Gastroesophageal sphincter (tissue), 4 donors: ENCODE measurements at regions not wholly inside any gene's neighbourhood (a gene's known extent, or its start where the extent isn't known, plus 50 kb on each side); places are given as distances from the start of the nearest gene placed in this dataset.

Experiments used
- ATAC-seq: fragments of 150-250 bp; one replicate; pipeline ENCODE4 v1.9.1; 2016; ENCODE audit warnings: mild to moderate bottlenecking, moderate library complexity
- H3K27ac ChIP-seq, 4 donors: fragments of 200-600 bp; sonication (generic) in 3 of 4; 1 replicate in 3 of 4; 2 replicates in 1 of 4; pipeline ENCODE4 v1.5.1; 2016 to 2019
- H3K27me3 ChIP-seq: fragments of 200-600 bp; sonication (generic); one replicate; pipeline ENCODE4 v1.5.1; 2019
- H3K36me3 ChIP-seq, 2 donors: fragments of 200-600 bp; sonication (generic); one replicate each; pipeline ENCODE4 v1.5.1; 2019; ENCODE audit warnings: control low read depth in 1 of 2
- H3K4me1 ChIP-seq, 3 donors: fragments of 200-600 bp; sonication (generic); 1 replicate in 2 of 3; 2 replicates in 1 of 3; pipeline ENCODE4 v1.5.1; 2016 to 2019; ENCODE audit warnings: control low read depth in 2 of 3
- H3K4me3 ChIP-seq, 2 donors: fragments of 200-600 bp; sonication (generic); one replicate each; pipeline ENCODE4 v1.5.1; 2019; ENCODE audit warnings: mild to moderate bottlenecking in 1 of 2, moderate library complexity in 1 of 2
- H3K9me3 ChIP-seq, 3 donors: fragments of 200-600 bp; sonication (generic); one replicate each; pipeline ENCODE4 v1.5.1; 2017 to 2019; ENCODE audit warnings: control low read depth in 2 of 3
- EP300 ChIP-seq: sonication (generic); formaldehyde crosslinking; IDR thresholded peaks from one replicate; pipeline ENCODE4 v1.6.1; 2017; ENCODE audit warnings: antibody characterized with exemption, mild to moderate bottlenecking
- POLR2A ChIP-seq, 2 donors: fragments of 450-650 bp; IDR thresholded peaks; one replicate each; pipeline ENCODE4 v1.6.1; 2017; ENCODE audit warnings: antibody characterized with exemption in 2 of 2, mild to moderate bottlenecking in 2 of 2, moderate library complexity in 1 of 2
- POLR2AphosphoS5 ChIP-seq: sonication (generic); formaldehyde crosslinking; IDR thresholded peaks from one replicate; pipeline ENCODE4 v1.6.1; 2017; ENCODE audit warnings: antibody characterized with exemption
- WGBS, 2 donors: methylation state at CpG; one replicate each; pipeline ENCODE4 v1.1.5; 2018; ENCODE audit warnings: low coverage in 1 of 2; 5-methylcytosine and 5-hydroxymethylcytosine counted together
- TF ChIP-seq, protein P1 (sequence below), 4 experiments: fragments of 200-600 bp in 2 of 4; fragments of 450-650 bp in 2 of 4; sonication (generic) in 1 of 4; IDR thresholded peaks; one replicate each; pipeline ENCODE4 v1.5.1; 2017 to 2019; ENCODE audit warnings: antibody characterized with exemption in 4 of 4, mild to moderate bottlenecking in 2 of 4, moderate library complexity in 2 of 4

DNA sequence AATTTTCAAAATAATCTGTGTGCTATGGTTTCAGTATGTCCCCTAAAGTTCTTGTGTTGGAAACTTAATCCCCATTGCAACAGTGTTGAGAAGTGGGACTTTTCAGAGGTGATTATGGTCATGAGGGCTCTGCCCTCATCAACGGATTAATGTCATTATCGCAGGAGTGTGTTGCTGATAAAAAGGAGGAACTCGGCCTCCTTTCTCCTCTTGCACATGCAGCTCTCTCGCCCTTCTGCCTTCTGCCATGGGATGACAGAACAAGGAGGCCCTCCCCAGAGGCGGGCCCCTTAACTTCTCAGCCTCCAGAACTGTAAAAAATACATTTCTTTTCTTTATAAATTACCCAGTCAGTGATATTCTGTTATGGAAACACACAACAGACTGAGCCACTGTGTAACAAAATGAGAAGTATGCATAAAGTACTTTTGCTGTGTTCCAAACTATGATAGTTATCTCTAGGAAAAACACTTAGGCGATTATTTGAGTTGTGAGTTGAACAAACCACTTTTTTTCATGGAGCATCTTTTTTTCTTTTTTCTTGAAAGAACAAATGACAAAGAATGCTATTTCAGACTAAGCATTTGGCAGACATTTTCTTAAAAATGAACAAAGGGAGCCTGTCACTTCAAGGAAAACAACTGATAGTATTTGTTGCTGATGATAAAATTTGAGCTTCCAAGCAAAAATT lies 134.8 kb upstream of the FUT8 start:
- no peak overlapping the region for H3K27ac ChIP-seq
- H3K4me1 ChIP-seq: peaks cover 0 to 10% (median 0%) of the 10 kb centered on the region in 3 donors
- no peak overlapping the region for H3K4me3 ChIP-seq
- TF ChIP-seq POLR2AphosphoS5 (no peak), POLR2A (IDR thresholded peaks at IDR 0.05) (no peak), EP300 (no peak)
- TF ChIP-seq, protein P1, sequence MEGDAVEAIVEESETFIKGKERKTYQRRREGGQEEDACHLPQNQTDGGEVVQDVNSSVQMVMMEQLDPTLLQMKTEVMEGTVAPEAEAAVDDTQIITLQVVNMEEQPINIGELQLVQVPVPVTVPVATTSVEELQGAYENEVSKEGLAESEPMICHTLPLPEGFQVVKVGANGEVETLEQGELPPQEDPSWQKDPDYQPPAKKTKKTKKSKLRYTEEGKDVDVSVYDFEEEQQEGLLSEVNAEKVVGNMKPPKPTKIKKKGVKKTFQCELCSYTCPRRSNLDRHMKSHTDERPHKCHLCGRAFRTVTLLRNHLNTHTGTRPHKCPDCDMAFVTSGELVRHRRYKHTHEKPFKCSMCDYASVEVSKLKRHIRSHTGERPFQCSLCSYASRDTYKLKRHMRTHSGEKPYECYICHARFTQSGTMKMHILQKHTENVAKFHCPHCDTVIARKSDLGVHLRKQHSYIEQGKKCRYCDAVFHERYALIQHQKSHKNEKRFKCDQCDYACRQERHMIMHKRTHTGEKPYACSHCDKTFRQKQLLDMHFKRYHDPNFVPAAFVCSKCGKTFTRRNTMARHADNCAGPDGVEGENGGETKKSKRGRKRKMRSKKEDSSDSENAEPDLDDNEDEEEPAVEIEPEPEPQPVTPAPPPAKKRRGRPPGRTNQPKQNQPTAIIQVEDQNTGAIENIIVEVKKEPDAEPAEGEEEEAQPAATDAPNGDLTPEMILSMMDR (IDR thresholded peaks at IDR 0.05): no peak
- H3K27me3 ChIP-seq: no peaks in the 10 kb centered on the region
- H3K36me3 ChIP-seq: no peaks in the 10 kb centered on the region
- no peaks in the 10 kb centered on the region for H3K9me3 ChIP-seq
- 68% methylated on average over 5 to 6 of the region's 6 CpGs for WGBS, 2 donors
- ATAC-seq: no peak

- Histone ChIP-seq H3K4me1 (peaks cover 0 to 16% (median 0%) of the 10 kb centered on the region in 3 donors), H3K27ac (no peak overlapping the region), H3K9me3 (no peaks in the 10 kb centered on the region), H3K27me3 (no peaks in the 10 kb centered on the region), H3K36me3 (no peaks in the 10 kb centered on the region), H3K4me3 (no peak overlapping the region)
- WGBS, 2 donors: 83 to 93% methylated on average over 3 to 4 of the region's 4 CpGs
- TF ChIP-seq EP300 (no peak), POLR2A (IDR thresholded peaks at IDR 0.05) (no peak), POLR2AphosphoS5 (no peak)
- TF ChIP-seq, protein P1 (IDR thresholded peaks at IDR 0.05): no peak
- no peak for ATAC-seq
Measured at GRCh38 chr14:65278589-65278988, 133.9 kb upstream of the FUT8 start.

DNA sequence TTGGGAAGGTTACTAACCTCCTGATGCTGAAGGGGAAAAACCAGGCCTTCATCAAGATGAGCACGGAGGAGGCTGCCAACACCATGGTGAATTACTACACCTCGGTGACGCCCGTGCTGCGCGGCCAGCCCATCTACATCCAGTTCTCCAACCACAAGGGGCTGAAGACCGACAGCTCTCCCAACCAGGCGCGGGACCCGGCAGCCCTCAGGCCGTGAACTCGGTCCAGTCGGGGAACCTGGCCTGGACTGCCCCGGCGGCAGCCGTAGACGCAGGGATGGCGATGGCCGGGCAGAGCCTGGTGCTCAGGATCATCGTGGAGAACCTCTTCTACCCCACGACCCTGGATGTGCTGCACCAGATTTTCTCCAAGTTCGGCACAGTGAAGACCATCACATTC lies 133.0 kb upstream of the FUT8 start:
- ATAC-seq: no peak
- Histone ChIP-seq H3K27ac (no peak overlapping the region), H3K4me3 (no peak overlapping the region), H3K27me3 (no peaks in the 10 kb centered on the region), H3K9me3 (no peaks in the 10 kb centered on the region), H3K4me1 (peaks cover 0 to 16% (median 0%) of the 10 kb centered on the region in 3 donors), H3K36me3 (no peaks in the 10 kb centered on the region)
- no peak for TF ChIP-seq POLR2AphosphoS5
- TF ChIP-seq EP300: no peak
- TF ChIP-seq POLR2A (IDR thresholded peaks at IDR 0.05): no peak
- TF ChIP-seq, protein P1 (IDR thresholded peaks at IDR 0.05): no peak
- no CpG with 5 or more reads among the region's 22 CpGs for WGBS, 2 donors

DNA sequence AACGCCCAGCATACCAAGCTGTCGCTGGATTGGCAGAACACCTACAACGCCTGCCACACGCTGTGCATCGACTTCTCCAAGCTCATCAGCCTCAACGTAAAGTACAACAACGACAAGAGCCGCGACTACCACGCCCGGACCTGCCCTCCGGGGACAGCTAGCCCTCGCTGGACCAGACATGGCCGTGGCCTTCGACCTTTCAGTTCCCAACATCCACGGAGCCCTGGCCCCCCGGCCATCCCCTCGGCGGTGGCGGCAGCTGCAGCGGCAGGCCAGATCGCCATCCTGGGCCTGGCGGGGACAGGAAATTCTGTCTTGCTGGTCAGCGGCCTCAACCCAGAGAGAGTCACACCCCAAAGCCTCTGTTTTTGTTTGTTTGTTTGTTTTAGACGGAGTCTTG lies 132.6 kb upstream of the FUT8 start:
- TF ChIP-seq POLR2AphosphoS5: no peak
- TF ChIP-seq EP300: no peak
- TF ChIP-seq, protein P1 (IDR thresholded peaks at IDR 0.05): no peak
- Histone ChIP-seq H3K27ac (no peak overlapping the region), H3K27me3 (no peaks in the 10 kb centered on the region), H3K4me3 (no peak overlapping the region), H3K4me1 (peaks cover 0 to 16% (median 0%) of the 10 kb centered on the region in 3 donors), H3K9me3 (no peaks in the 10 kb centered on the region), H3K36me3 (no peaks in the 10 kb centered on the region)
- 60% methylated on average over 1 of the region's 25 CpGs; no CpG with 5 or more reads in 1 of the 2 donors for WGBS, 2 donors
- no peak for ATAC-seq

- WGBS, 2 donors: 100% methylated on average over 3 of the region's 22 CpGs; no CpG with 5 or more reads in 1 of the 2 donors
- Histone ChIP-seq H3K4me3 (no peak overlapping the region), H3K9me3 (no peaks in the 10 kb centered on the region), H3K27me3 (no peaks in the 10 kb centered on the region), H3K27ac (no peak overlapping the region), H3K4me1 (peaks cover 0 to 16% (median 0%) of the 10 kb centered on the region in 3 donors), H3K36me3 (no peaks in the 10 kb centered on the region)
- TF ChIP-seq EP300 (no peak), POLR2AphosphoS5 (no peak), POLR2A (IDR thresholded peaks at IDR 0.05) (no peak)
- TF ChIP-seq, protein P1 (IDR thresholded peaks at IDR 0.05): no peak
- no peak for ATAC-seq
Measured at GRCh38 chr14:65280653-65281052, 131.9 kb upstream of the FUT8 start.
